GM12891 (cell line): ENCODE measurements at regions not wholly inside any gene's neighbourhood (a gene's known extent, or its start where the extent isn't known, plus 50 kb on each side); places are given as distances from the start of the nearest gene placed in this dataset.

Experiments used
- PAX5 ChIP-seq: IDR thresholded peaks from 2 replicates; pipeline ENCODE4 v1.6.1; 2011; ENCODE audit warnings: low read length, moderate library complexity, mild to moderate bottlenecking; ENCODE audit not compliant: insufficient read depth, severe bottlenecking
- POLR2A ChIP-seq: IDR thresholded peaks from 2 replicates; pipeline ENCODE4 v1.6.1; 2011; ENCODE audit warnings: low read depth, low read length, control low read depth
- POLR2AphosphoS5 ChIP-seq: IDR thresholded peaks from 2 replicates; pipeline ENCODE4 v1.6.1; 2011; ENCODE audit warnings: low read depth, low read length, control low read depth
- POU2F2 ChIP-seq: IDR thresholded peaks from 2 replicates; pipeline ENCODE4 v1.6.1; 2011; ENCODE audit warnings: low read depth, mild to moderate bottlenecking, control low read depth, low read length, moderate library complexity
- SPI1 ChIP-seq: IDR thresholded peaks from 2 replicates; pipeline ENCODE4 v1.6.1; 2011; ENCODE audit warnings: low read depth, low read length, control low read depth
- TAF1 ChIP-seq: IDR thresholded peaks from 2 replicates; pipeline ENCODE4 v1.6.1; 2011; ENCODE audit warnings: low read depth, low read length, control low read depth

GRCh38 chr1:201676197-201676596 is 137.3 kb downstream of the NAV1 start:
- TF ChIP-seq TAF1 (no peak), POLR2A (no peak), SPI1 (no peak), POLR2AphosphoS5 (no peak), POU2F2 (no peak), PAX5 (no peak)
